ENCODE measurements at regions not wholly inside any gene's neighbourhood (a gene's known extent, or its start where the extent isn't known, plus 50 kb on each side); places are given as distances from the start of the nearest gene placed in this dataset.

- no peak for DNase-seq
Observed at GRCh38 chr19:32012206-32012605, 333.2 kb upstream of the ZNF507 start.

- no peak for DNase-seq
Observed at GRCh38 chr19:32012886-32013631, 332.4 kb upstream of the ZNF507 start.

- DNase-seq: no peak
Observed at GRCh38 chr19:32017176-32017953, 328.0 kb upstream of the ZNF507 start.

- no peak for DNase-seq
Observed at GRCh38 chr19:32018014-32018413, 327.4 kb upstream of the ZNF507 start.

- no peak for DNase-seq
Observed at GRCh38 chr19:32020538-32020937, 324.9 kb upstream of the ZNF507 start.

- DNase-seq: no peak
Observed at GRCh38 chr19:32022044-32022640, 323.3 kb upstream of the ZNF507 start.

GRCh38 chr19:32022731-32023563 is 322.5 kb upstream of the ZNF507 start:
- no peak for DNase-seq

- DNase-seq: no peak
Observed at GRCh38 chr19:32023564-32023832, 321.9 kb upstream of the ZNF507 start.

- DNase-seq: no peak
Observed at GRCh38 chr19:32029235-32029634, 316.2 kb upstream of the ZNF507 start.

GRCh38 chr19:32032561-32032960 is 312.8 kb upstream of the ZNF507 start:
- DNase-seq: no peak

GRCh38 chr19:32035626-32036025 is 309.8 kb upstream of the ZNF507 start:
- no peak for DNase-seq

GRCh38 chr19:32038021-32038920 is 307.1 kb upstream of the ZNF507 start:
- no peak for DNase-seq

GRCh38 chr19:32038961-32039360 is 306.4 kb upstream of the ZNF507 start:
- no peak for DNase-seq

- no peak for DNase-seq
Observed at GRCh38 chr19:32039440-32039839, 306.0 kb upstream of the ZNF507 start.

- DNase-seq: no peak
Observed at GRCh38 chr19:32040236-32040635, 305.2 kb upstream of the ZNF507 start.

GRCh38 chr19:32041681-32042292 is 303.6 kb upstream of the ZNF507 start:
- no peak for DNase-seq

- no peak for DNase-seq
Observed at GRCh38 chr19:32047788-32048187, 297.6 kb upstream of the ZNF507 start.

GRCh38 chr19:32053376-32053775 is 292.0 kb upstream of the ZNF507 start:
- DNase-seq: no peak

GRCh38 chr19:32053861-32054260 is 291.5 kb upstream of the ZNF507 start:
- no peak for DNase-seq

GRCh38 chr19:32058131-32058530 is 287.3 kb upstream of the ZNF507 start:
- DNase-seq: no peak

- DNase-seq: no peak
Observed at GRCh38 chr19:32061315-32061714, 284.1 kb upstream of the ZNF507 start.

GRCh38 chr19:32063601-32064000 is 281.8 kb upstream of the ZNF507 start:
- DNase-seq: no peak
